Endothelial cell of umbilical vein (primary cell): ENCODE measurements at regions not wholly inside any gene's neighbourhood (a gene's known extent, or its start where the extent isn't known, plus 50 kb on each side); places are given as distances from the start of the nearest gene placed in this dataset.

Experiments used
- BruUV-seq: library from RNA; stranded (reverse); fragments of 400-500 nt; replicated peaks from 2 replicates; lab custom pipeline; 2021; lab: Mats Ljungman, UMichigan
- CTCF ChIA-PET: fragments of 300-600, 350-600 bp; sonication (Branson Sonifier 250); formaldehyde crosslinking; loops from one replicate; lab custom pipeline; 2021; ENCODE audit warnings: antibody characterized with exemption, inconsistent platforms; lab: Charles Lee
- POLR2A ChIA-PET: fragments of 300-600, 350-600 bp; sonication (Branson Sonifier 250); formaldehyde crosslinking; loops from one replicate; lab custom pipeline; 2021; ENCODE audit warnings: antibody characterized with exemption, inconsistent platforms; lab: Charles Lee
- DNase-seq: peaks from one replicate; pipeline ENCODE4 v3.0.0-alpha.2; 2011; ENCODE audit warnings: low read depth, low spot score
- FAIRE-seq: peaks from 2 replicates; lab custom pipeline; 2011; peaks lifted over from hg19 to GRCh38; lab: Jason Lieb, UNC
- H2AFZ ChIP-seq: 2 replicates; pipeline ENCODE4 v1.6.0; 2012; ENCODE audit warnings: low read depth, low read length, control low read depth, inconsistent platforms
- H3K27ac ChIP-seq: 2 replicates; pipeline ENCODE4 v1.5.1; 2011; ENCODE audit warnings: low read depth, mild to moderate bottlenecking, control low read depth, low read length, moderate library complexity; ENCODE audit not compliant: insufficient read depth
- H3K27me3 ChIP-seq, 2 experiments: 2 replicates each; pipeline versions ENCODE4 v1.6.0 to v1.6.1; 2011; ENCODE audit warnings: low read length in 2 of 2, mixed read lengths in 1 of 2; ENCODE audit not compliant: control insufficient read depth in 2 of 2, insufficient read depth in 2 of 2
- H3K36me3 ChIP-seq, 2 experiments: 2 replicates in 1 of 2; 3 replicates in 1 of 2; pipeline ENCODE4 v1.5.1; 2011; ENCODE audit warnings: low read length in 2 of 2, mild to moderate bottlenecking in 1 of 2, moderate library complexity in 1 of 2; ENCODE audit not compliant: control insufficient read depth in 2 of 2, insufficient read depth in 2 of 2; ENCODE audit errors: extremely low read depth in 1 of 2
- H3K4me1 ChIP-seq: 3 replicates; pipeline ENCODE4 v1.5.1; 2011; ENCODE audit warnings: mild to moderate bottlenecking, low read length; ENCODE audit not compliant: control insufficient read depth, insufficient read depth; ENCODE audit errors: extremely low read depth
- H3K4me2 ChIP-seq: 2 replicates; pipeline ENCODE4 v1.6.1; 2011; ENCODE audit warnings: low read length, control low read depth, mixed read lengths; ENCODE audit not compliant: insufficient read depth
- H3K4me3 ChIP-seq, 3 experiments: fragments of 200-600 bp in 1 of 3; sonication (generic), shearing (Covaris generic) in 1 of 3; replicated peaks in 1 of 3; 2 replicates each; pipeline ENCODE4 v1.5.1; 2011 to 2016; ENCODE audit warnings: control low read depth in 3 of 3, low read length in 3 of 3, mild to moderate bottlenecking in 2 of 3, inconsistent platforms in 1 of 3, low read depth in 1 of 3, moderate library complexity in 1 of 3; ENCODE audit not compliant: insufficient read depth in 1 of 3
- H3K79me2 ChIP-seq: 2 replicates; pipeline ENCODE4 v1.6.0; 2012; ENCODE audit warnings: low read length, inconsistent platforms; ENCODE audit not compliant: control insufficient read depth, insufficient read depth
- H3K9ac ChIP-seq: replicated peaks from 2 replicates; pipeline ENCODE3; 2011; ENCODE audit warnings: low read length, control low read depth; ENCODE audit not compliant: insufficient read depth; ENCODE audit errors: extremely low read depth
- H3K9me1 ChIP-seq: replicated peaks from 3 replicates; pipeline ENCODE4 v1.6.0; 2011; ENCODE audit warnings: mild to moderate bottlenecking, low read length; ENCODE audit not compliant: control insufficient read depth, insufficient read depth; ENCODE audit errors: extremely low read depth
- H3K9me3 ChIP-seq: replicated peaks from 2 replicates; pipeline ENCODE4 v1.5.1; 2012; ENCODE audit warnings: low read length, inconsistent platforms; ENCODE audit not compliant: control insufficient read depth, insufficient read depth
- H4K20me1 ChIP-seq: replicated peaks from 2 replicates; pipeline ENCODE3; 2011; ENCODE audit warnings: mild to moderate bottlenecking, low read length; ENCODE audit not compliant: control insufficient read depth, insufficient read depth; ENCODE audit errors: extremely low read depth
- CTCF ChIP-seq, 2 donors: IDR thresholded peaks; 1 replicate in 1 of 2; 2 replicates in 1 of 2; pipeline ENCODE4 v1.5.1; 2011; ENCODE audit warnings: low read length in 2 of 2, mild to moderate bottlenecking in 2 of 2, moderate library complexity in 2 of 2, control low read depth in 1 of 2, inconsistent platforms in 1 of 2, low read depth in 1 of 2; ENCODE audit not compliant: insufficient read depth in 1 of 2; ENCODE audit errors: extremely low read depth in 1 of 2
- EZH2 ChIP-seq: IDR thresholded peaks from 2 replicates; pipeline ENCODE4 v1.6.1; 2012; ENCODE audit warnings: borderline replicate concordance, low read depth, mild to moderate bottlenecking, moderate library complexity, low read length, inconsistent platforms; ENCODE audit not compliant: severe bottlenecking
- FOS ChIP-seq: IDR thresholded peaks from 2 replicates; pipeline ENCODE4 v1.6.1; 2011; ENCODE audit warnings: mild to moderate bottlenecking, low read length, moderate library complexity, borderline replicate concordance; ENCODE audit not compliant: insufficient read depth
- GATA2 ChIP-seq: IDR thresholded peaks from 2 replicates; pipeline ENCODE4 v1.7.0; 2011; ENCODE audit warnings: low read depth, mild to moderate bottlenecking, moderate library complexity, mixed read lengths, low read length; ENCODE audit not compliant: insufficient read length, insufficient read depth
- JUN ChIP-seq: IDR thresholded peaks from 2 replicates; pipeline ENCODE4 v1.6.1; 2011; ENCODE audit warnings: borderline replicate concordance, low read depth; ENCODE audit not compliant: insufficient read length, insufficient read depth
- MAX ChIP-seq: IDR thresholded peaks from 2 replicates; pipeline ENCODE4 v1.6.1; 2011; ENCODE audit not compliant: insufficient read depth, insufficient read length
- MYC ChIP-seq: IDR thresholded peaks from one replicate; pipeline ENCODE4 v1.6.1; 2011; ENCODE audit warnings: mild to moderate bottlenecking, low read depth, low read length
- POLR2A ChIP-seq: IDR thresholded peaks from 2 replicates; pipeline ENCODE4 v1.6.1; 2012; ENCODE audit warnings: low read depth, mild to moderate bottlenecking, control low read depth, low read length
- POLR2AphosphoS5 ChIP-seq: IDR thresholded peaks from 2 replicates; pipeline ENCODE4 v1.6.1; 2012; ENCODE audit warnings: low read depth, mild to moderate bottlenecking, control low read depth, low read length, moderate library complexity; ENCODE audit not compliant: insufficient read depth
- dilution Hi-C: fragments of 300-500 bp; cut with MboI; formaldehyde crosslinking; loops from one replicate; pipeline ENCODE4 v1.15.0; 2019; ENCODE audit warnings: low sequenced_read_pairs; ENCODE audit not compliant: extremely low pct_ligation_motif_present
- intact Hi-C: fragments of 100-400 bp; cut with micrococcal nuclease; formaldehyde crosslinking; loops from one replicate; pipeline ENCODE4 v1.10.0; 2022

GRCh38 chr6:144805049-144805448 is 519.9 kb downstream of the UTRN start:
- no peak for FAIRE-seq
- no peak for DNase-seq
- H3K36me3 ChIP-seq: peaks cover 0 to 2% of the 10 kb centered on the region in 2 experiments
- H3K4me3 ChIP-seq: no peak overlapping the region
- H3K4me1 ChIP-seq: peaks cover 3% of the 10 kb centered on the region
- ChIA-PET CTCF (no interaction called here), POLR2A (no interaction called here)
- no peak overlapping the region for H3K9ac ChIP-seq
- TF ChIP-seq CTCF (IDR thresholded peaks at IDR 0.05; ENCODE audit: extremely low read depth in 1 of 2, insufficient read depth in 1 of 2, low read depth in 1 of 2, low read length in 2 of 2) (no peak), POLR2AphosphoS5 (no peak), JUN (no peak), FOS (no peak), GATA2 (no peak), EZH2 (no peak)
- no peaks in the 10 kb centered on the region for H3K27me3 ChIP-seq
- H4K20me1 ChIP-seq: no peaks in the 10 kb centered on the region
- no peaks in the 10 kb centered on the region for H3K9me3 ChIP-seq
- no peak overlapping the region for H3K4me2 ChIP-seq
- dilution Hi-C loops: no loop called here
- intact Hi-C loops: no loop called here
- no peaks in the 10 kb centered on the region for H3K9me1 ChIP-seq
- no TSS peak for BruUV-seq
- no peak overlapping the region for H3K27ac ChIP-seq
- no peaks in the 10 kb centered on the region for H3K79me2 ChIP-seq
- H2AFZ ChIP-seq: no peak overlapping the region

- FAIRE-seq (no peak), DNase-seq (no peak)
- POLR2A ChIA-PET: no interaction called here
- H3K4me3 ChIP-seq: no peak overlapping the region
- no peak overlapping the region for H3K27ac ChIP-seq
- intact Hi-C loops: no loop called here
- CTCF ChIA-PET: no interaction called here
- BruUV-seq: no TSS peak
- H2AFZ ChIP-seq: no peak overlapping the region
- no peaks in the 10 kb centered on the region for H3K27me3 ChIP-seq
- no peaks in the 10 kb centered on the region for H4K20me1 ChIP-seq
- H3K9ac ChIP-seq: no peak overlapping the region
- H3K79me2 ChIP-seq: no peaks in the 10 kb centered on the region
- TF ChIP-seq FOS (no peak), JUN (no peak), CTCF (IDR thresholded peaks at IDR 0.05; ENCODE audit: extremely low read depth in 1 of 2, insufficient read depth in 1 of 2, low read depth in 1 of 2, low read length in 2 of 2) (no peak), MYC (no peak), GATA2 (no peak), POLR2AphosphoS5 (no peak), POLR2A (no peak), EZH2 (no peak), MAX (no peak)
- H3K4me1 ChIP-seq: peaks cover 3% of the 10 kb centered on the region
- no peak overlapping the region for H3K4me2 ChIP-seq
- no peaks in the 10 kb centered on the region for H3K9me3 ChIP-seq
- dilution Hi-C loops: no loop called here
- no peaks in the 10 kb centered on the region for H3K9me1 ChIP-seq
- peaks cover 0 to 2% of the 10 kb centered on the region in 2 experiments for H3K36me3 ChIP-seq
Observed at GRCh38 chr6:144806222-144806621, 521.1 kb downstream of the UTRN start.
